ENCODE measurements at regions not wholly inside any gene's neighbourhood (a gene's known extent, or its start where the extent isn't known, plus 50 kb on each side); places are given as distances from the start of the nearest gene placed in this dataset.
"Not testable (repeated sequence)": the region's sequence is repeated elsewhere in the genome, so short reads cannot be mapped to it uniquely, and the experiment has no call there.

DNA sequence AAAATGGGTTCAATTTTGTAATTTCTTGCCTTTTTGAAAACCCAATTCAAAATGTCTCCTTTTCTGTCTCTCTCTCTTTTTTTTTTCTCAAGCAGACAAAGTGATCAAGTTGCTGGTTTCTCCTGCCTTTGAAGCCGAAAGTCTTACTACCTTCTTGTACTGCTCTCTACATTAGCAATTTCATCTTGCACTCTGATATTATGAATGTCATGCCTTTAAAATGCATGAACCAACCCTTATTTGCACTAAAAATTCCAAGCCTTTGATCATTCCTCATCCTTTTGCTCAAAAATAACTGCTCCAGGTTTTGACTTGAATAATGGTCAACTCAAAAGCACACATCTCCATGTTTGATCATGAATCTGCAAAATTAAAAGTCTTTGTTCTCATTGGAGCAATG lies 125.2 kb downstream of the CETN3 start:
- no peak for DNase-seq

DNA sequence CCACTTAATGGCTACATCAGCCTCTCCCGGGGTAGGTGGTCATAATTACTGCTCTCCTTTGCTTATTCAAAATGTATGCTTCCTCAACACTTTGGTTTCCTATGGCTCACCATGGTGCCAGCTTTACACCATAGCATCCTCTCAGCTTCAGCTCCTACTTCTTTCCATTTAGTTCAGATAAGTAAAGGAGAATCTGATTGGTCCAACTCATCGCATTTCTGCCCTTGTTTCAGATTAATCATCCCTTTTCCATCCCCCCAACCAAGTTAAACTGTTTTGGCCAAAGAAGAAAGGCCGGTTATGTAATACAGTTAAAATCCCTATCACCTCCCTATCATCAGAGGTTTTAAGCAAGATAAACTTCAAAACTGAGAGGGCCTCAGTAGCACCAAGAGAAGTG lies 130.5 kb downstream of the CETN3 start:
- DNase-seq, result no peak

DNA sequence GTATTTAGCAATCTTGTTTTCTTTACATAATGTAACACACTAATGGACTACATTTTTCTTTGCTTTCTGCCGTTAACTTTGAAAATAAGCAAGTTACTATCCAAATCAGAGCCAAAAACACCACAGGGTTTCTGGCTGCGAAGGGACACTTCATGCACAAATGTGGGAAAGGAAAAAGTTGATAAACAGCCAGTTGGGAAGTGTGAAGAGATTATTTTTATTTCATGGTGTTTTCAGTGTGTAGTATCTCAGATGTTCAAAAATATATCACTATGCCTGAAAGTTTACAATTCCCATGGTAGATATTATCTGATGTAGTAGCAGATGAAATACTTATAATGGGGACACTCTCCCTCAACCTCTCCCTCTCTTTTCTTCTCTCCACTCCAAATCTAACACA lies 135.3 kb downstream of the CETN3 start:
- no peak for DNase-seq

DNA sequence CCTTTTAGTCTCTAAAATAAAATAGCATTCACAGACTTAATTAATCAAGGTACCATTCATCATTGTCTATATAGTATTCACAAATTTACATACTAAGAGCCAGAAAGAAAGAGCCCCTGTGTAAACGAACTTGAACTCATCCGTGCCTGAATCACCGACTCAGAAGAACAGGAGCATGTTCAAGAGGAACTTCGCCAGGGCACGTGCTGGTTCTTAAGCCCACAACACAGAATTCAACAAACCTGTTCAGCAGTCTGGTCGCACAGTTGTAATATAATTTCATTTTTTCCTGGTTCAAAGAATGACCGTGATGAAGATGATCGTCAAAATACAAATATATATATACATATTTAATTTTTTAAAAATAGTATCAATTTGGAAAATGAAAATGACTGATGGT lies 141.9 kb downstream of the CETN3 start:
- DNase-seq, result no peak

DNA sequence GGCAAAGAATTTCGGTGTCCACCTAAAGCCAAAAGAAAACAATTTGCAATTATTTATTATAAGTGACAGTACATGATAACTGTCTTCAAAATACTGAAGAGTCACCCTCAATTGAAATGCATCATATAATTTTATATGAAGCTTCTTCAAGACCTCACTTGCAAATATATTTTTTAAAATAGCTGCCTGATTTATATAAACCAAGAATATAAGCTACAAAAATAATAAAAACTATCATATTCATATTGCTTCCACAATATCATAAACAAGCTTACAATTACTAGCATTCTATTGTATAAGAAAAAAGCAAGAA lies 144.1 kb downstream of the CETN3 start:
- DNase-seq, result no peak

DNA sequence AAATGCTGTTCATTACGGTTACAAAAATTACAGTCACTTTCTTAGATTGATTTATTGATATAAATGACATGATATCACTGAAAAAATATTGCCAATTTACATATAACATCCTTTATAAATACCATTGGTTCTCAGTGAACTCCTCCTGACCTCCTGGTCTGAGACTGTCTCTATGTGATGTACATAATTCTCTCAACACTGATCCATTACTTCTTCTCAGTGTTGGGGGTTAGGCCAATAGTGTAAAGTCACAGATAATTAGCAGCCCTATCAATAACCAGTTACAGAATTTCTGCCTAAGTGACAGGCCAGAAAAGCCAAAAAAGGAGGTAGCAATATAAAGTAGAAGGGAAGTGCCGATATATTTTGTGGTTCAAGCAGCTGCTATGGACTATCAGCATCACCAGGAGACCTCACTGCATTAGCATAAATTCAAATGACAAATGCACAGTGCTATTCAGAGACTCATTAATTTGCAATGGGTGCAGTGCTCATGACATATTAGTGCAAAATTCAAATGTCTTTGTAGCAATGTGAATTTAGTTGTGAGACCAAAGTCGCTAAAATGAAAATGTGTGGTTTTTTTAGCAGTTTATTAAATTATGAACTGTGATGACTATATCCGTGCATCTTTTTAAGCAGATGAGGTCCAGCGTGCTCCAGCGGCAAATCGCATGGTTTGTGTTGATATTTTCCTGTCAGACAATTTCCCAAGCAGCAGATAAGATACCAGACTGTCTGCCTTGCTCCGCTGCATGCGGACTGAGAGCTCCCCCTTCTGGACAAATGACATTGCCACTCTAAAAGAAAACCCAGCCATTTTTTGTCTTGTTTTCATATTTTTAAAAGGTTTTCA lies 144.6 kb downstream of the CETN3 start:
- DNase-seq, result peak; percentile 52

DNA sequence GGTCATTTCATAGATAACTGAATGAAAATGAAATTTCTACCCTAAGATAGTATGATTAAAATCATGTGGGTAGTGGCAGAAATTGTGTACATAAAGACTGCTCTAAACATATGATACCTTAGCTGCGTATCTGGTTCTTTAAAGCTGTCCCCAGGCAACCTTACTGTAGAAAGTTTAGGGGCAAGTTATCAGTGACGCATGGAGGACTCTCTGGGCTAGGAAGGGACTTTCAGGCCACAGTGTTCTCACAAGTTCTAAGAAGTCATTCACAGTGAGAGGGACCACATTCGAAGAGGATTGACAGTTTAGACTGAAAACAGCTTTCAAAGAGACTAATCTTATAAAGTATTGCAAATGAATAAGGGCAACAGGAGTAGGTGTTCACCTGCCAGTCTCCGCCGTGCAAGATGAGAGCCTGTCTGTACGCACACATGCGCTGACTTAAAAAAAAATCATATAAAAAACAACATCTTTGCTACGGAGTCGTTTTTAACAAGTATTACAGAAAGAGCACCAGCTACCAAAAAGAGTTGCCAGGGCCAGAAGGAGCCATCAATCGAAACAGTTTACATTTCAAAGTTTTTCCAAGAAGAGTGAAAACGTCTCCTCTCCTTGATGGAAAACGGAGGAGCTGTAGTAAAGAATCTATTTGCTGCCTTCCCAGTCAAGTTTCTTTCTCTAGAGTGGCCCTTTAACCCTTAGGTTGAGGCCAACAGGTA lies 146.3 kb downstream of the CETN3 start:
- DNase-seq, result no peak

DNA sequence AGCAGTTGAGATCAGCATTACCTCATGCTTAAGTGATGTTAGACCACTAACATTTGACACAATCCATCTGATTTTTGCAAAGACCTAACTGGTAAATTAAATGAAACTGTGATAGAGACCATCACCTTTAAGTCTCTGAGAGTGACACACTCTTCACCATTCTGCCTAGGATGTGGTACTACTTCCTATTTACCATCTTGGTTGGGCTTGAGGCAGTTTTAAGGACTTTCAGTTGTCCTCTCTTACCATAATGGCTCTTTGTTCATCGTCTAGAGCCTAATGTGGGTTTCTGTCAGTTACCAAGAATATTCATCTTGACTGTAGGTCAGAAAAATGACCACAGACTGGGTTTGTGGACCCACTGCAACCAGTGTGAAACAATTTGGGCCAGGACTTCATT lies 158.1 kb downstream of the CETN3 start:
- DNase-seq, result no peak

DNA sequence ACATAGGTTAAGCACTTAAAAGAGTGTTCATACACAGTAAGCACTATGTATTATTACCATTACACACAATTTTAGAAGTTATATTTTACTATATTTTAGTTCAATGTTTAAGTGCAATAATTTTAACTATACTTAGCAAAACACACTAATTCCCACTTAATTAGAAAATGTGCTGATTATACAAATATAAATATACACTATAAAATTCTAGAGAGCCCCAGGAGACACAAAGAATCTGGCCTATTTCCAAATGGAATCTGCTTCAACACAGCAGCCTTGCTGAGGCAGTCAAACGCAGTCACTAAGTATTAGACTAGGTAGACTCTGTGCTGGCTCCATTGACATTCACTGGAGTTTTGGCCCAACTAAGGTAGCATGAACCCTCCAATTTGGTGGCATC lies 160.9 kb downstream of the CETN3 start:
- DNase-seq, result no peak

DNA sequence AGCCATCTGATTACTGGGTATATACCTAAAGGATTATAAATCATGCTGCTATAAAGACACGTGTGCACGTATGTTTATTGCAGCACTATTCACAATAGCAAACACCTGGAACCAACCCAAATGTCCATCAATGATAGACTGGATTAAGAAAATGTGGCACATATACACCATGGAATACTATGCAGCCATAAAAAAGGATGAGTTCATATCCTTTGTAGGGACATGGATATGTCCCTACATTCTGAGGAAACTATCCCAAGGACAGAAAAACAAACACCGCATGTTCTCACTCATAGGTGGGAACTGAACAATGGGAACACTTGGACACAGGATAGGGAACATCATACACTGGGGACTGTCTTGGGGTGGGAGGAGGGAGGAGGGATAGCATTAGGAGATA lies 165.7 kb downstream of the CETN3 start:
- DNase-seq, result not testable (repeated sequence)

DNA sequence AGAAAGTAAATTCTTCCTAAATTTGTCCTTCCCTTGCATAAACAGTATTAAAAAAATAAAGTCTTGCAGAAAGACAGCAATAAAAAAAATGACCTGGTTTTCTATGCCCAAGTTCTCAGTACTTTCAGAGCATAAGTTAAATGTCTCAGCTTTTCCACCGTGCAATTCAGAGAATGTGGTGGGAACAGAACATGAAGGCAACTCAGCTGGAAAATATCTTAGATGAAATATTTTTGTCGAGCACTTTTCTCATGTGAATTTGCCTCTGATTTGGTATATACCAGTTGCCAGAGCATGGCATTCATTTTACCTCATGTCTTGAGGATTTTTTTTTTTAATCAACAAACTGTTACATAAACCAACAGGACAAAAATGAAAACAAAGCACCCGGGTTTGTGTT lies 176.1 kb downstream of the CETN3 start:
- no peak for DNase-seq

DNA sequence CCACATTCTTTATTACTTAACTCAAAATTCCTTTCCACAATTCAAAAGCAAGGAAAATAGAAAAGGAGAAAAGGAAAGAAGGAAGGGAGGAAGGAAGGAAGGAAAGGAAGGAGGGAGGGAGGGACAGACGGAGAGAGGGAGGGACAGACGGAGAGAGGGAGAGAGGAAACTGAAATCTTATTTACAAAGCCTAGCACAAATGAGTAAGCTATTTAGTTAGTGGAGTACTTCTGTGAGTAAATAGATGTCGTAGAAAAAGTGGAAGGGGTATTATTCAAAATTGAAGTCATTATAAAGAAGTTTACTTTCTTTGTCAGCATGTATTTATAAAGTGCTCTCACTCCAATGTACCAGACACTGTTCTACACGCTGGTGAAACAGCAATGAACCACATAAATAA lies 177.9 kb downstream of the CETN3 start:
- no peak for DNase-seq

DNA sequence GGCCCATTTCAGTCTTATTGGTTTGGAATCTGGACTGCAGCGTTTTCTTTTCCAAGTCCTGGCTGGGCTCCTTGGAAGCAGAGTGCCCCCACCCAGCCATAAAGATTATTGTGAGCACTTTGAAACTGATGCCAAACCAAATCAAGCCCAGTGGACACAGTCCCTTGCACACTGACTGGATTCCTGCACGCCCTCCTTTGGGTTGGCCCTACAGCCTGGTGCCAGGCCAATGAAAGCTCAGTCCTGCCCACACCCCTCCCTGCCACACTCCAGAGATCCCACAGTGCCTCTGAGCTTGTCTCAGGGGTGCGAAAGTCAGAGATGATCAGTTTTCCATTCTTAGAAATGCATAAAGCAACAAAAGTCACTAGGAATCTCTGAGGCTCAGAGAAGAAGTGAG lies 181.9 kb downstream of the CETN3 start:
- no peak for DNase-seq

DNA sequence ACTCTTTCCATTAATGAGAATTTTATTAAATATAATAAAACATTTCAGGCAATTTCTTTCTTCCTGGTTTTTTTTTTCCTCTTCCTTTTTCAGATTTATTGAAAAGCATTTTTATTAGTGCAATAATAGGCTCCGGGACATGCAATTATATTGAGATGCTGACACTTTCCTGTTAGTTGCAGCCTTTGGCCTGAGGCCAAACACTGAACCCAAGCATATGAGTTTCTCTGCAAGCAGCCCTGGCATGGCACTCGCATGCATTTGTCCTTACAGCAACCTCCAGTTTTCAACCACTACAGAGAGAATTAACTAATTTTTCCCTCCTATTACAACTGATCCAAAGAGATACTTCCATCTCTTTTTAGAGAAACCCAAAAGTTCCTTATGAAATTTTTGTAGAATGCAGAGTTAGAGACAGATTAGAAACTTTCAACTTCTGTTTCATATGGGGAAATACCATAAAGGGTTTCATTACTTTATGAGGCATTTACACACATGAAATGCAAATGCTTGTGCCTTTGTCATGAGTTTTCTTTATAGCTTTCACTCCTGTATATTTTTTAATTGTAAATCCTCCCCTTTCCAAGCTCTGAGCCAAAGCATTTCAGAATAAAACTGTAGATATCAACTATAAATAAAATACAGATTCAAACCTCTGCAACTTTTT lies 183.0 kb downstream of the CETN3 start:
- no peak for DNase-seq

DNA sequence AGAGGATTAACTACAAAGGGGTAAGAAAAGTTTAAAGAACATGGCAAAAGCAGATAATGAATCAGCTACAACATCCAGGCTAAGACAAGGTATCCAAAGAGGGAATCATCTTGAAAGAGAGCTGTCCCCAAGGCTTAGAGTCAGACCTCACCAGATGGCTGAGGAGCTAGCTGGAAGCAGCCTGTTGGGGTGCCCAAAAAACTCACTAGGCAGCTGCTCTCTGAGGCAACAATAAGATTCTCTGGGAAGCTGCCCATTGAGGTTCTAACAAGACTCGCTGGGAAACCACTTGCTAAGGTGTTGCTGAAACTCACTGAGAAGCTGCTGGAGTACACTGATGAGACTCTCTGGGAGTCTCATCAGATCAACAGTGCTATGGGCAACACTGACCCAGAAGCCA lies 185.2 kb downstream of the CETN3 start:
- no peak for DNase-seq

DNA sequence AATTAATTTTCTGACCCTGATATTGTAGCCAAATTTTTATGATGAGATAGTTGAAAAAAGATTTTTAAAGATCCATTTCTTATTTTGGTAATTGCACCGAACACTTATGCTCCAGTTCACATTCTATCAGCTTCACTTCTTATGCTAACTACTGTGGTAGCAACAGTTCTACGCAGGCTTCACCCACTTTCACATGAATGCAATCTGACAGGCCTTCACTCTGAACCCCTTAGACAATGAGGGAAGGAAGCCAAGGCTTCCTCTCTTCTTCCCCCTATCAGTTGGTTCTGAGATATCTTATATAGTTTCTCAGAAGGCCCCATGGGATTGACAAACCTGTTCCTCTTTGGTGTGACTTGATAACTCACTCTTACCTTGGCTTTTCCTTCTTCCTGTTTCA lies 185.8 kb downstream of the CETN3 start:
- DNase-seq, result no peak

DNA sequence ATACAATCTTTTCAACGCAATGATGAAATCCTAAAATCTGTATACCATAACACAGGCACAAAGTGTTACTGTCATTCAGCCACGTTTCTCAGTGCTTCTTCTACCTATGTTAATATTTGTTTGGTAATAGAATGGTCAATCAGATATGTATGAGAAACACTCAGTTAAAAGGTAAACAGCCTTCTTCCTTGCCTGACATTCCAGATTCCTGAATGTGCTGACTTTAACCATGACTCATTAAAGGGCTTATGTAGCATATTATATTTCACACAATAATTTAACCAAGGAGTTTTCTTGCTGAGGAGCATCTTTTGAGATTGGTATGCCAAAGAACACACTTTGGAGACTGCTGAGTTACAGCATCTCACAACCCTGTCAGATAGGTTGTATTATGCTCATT lies 187.6 kb downstream of the CETN3 start:
- no peak for DNase-seq

DNA sequence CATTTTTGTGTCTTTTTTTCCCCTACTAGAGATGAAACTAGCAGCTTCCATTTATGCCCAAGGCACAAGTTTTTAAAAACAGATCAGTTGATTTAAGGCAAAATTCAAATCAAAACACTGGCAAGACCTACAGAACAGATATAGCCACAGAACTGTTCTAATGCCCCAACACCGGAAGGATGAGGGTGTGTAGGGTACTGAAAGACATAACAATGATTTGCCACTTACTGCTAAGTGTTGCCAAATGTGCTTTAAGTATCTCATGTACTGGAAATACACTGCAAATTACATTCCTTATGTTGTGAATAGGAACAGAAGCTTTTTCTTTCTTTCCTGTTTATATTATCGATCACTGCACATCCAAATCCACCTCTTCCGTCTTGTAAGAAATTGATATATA lies 189.0 kb downstream of the CETN3 start:
- DNase-seq, result no peak

DNA sequence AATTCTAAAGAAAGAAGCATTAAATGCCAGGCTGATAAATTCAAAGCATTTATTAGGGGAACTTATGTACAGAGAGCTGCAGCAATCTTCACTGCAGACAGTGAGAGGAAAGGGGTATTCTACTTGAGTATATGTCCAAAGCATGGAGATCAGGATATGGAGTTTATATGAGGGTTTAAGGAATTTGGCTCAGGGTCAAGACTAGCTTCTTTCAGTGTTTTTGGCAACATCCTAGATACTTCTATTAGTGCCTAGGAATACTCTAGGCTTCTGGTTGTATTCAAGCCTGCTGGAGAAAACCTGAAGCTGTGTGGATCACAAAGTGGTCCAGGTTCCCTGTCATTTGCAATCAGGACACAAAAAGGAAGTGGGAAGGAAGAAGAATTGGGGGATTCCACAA lies 194.6 kb downstream of the CETN3 start:
- DNase-seq, result no peak

DNA sequence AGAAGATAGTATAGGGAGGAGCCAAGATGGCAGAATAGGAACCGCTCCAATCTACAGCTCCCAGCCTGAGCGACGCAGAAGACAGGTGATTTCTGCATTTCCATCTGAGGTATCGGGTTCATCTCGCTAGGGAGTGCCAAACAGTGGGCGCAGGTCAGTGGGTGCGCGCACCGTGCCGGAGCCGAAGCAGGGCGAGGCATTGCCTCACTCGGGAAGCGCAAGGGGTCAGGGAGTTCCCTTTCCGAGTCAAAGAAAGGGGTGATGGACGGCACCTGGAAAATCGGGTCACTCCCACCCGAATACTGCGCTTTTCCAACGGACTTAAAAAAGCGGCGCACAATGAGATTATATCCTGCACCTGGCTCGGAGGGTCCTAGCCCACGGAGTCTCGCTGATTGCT lies 201.2 kb downstream of the CETN3 start:
- peak; percentile 25 for DNase-seq

DNA sequence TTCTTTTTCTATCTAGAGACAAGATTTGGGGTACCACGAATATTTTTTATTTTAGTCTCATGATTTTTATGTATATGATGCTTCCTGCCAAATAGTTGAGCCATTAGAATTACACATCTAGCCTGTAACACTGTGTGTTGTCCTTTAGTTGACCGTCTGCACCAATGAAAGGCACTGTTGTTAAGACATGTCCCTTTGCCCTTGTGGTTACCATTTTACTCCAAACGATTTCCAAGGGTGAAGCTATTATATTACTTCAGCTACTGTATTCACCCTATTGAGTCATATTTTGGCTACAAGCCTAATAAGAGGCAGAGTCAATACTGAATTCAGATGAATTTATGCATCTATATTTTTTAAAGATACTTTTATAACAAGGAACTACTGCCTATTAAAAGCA lies 207.6 kb downstream of the CETN3 start:
- DNase-seq, result peak; percentile 44

DNA sequence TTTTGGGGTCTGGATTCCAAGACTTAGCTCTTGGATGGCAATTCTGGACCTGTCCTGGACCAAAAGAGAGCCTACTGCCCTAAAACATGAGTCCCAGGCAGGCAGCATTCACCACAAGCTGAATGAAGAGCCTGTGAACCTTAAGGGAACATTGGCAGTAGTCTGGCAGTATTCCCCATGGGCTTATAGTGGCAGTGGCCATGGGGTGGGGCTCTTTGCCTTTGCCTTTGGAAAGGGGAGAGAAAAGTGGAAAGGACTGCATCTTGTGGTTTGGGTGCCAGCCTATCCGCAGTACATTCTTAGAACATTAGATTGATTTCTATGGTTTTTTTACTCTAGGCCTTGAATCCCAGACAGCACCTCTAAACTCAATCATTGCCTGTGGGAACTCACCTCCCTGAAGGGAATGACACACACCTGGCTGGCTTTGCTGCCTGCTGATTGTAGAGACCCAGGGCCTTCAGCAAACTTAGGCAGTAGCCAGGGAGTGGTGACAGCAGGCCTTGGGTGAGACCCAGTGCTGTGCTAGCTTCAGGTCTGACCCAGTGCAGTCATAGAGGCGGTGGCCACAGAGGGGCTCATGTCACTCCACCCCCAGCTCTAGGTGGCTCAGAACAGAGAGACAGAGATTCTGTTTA lies 216.3 kb downstream of the CETN3 start:
- DNase-seq, result no peak

DNA sequence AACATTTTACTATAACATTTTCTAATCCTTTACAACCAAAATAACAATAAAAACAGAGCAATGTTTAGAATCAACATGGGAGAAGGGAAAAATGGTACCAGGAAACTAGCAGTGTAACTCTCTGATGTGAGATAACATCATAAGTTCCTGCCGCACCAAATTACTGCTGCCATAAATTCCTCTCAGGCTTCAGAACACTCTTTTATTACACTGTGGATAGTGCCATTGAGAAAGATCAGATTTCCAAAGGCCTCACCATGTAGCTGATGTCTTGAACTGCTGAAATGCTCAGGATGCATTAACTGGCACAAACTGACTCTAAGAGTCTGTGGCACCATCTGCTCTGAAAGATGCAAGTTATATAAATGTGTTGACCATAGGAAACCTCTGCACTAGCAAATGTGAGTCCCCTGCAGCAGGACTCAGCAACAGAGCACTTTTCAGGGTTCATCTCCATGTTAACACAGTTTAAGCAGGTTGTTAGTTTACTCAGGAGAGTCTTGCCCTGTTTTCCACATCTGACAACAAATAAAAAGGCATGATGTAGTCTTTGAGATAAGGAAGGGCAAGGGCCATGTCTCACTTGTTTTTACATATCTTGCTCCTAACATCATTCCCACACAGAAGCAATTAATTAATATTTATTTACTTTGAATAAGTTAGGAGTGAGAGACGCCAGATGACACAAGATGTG lies 218.1 kb downstream of the CETN3 start:
- DNase-seq, result no peak

All from NCI-H2029 treated with DMSO at 0.1 percent for 48 hours (cell line).